HG02973 (cell line): ENCODE measurements at regions not wholly inside any gene's neighbourhood (a gene's known extent, or its start where the extent isn't known, plus 50 kb on each side); places are given as distances from the start of the nearest gene placed in this dataset.

Source experiments
- ATAC-seq: cut with Tn5 transposase; IDR thresholded peaks from one replicate; pipeline ENCODE4 v1.9.1; 2021; ENCODE audit warnings: moderate library complexity; ENCODE audit not compliant: unreplicated experiment

DNA sequence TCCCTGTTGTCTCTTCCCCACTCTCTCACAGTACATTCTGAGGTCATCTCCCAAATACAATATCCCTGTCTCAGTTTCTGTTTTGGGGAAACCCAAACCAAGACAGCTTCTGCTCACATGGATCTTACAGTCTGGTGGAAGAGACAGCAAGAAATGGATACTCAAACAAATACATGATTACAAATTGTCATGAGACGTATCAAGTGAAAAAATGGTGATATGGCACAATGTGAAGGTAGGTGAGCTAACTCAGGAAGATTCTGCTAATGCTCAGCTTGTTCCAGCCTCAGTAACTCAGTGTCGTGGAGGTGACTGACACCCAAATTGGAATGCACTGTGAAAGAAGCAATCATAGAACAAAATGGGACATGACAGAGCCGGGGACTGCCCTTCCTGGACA, 68.3 kb downstream of the CHST1 start:
- no peak for ATAC-seq

DNA sequence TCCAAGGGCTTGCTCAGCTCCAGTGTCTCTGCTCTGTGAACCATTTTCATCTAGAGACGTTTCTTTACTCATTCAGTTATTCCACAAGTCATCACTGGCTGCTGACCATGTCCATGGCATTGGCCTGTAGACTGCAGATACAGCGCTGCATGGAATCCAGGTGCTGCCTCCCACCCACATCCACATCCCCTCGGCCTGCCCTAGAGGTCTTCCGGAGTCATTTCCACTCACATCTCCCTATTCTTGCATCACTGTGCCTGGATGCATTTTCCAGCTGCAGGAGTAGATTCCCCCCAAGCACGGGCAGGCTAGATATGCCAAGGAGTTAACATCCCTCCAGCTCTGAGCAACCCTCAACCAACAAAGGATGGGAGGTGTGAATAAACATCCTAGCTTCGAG, 68.9 kb downstream of the CHST1 start:
- no peak for ATAC-seq

- no peak for ATAC-seq
Observed at GRCh38 chr11:45593992-45594391, 71.4 kb downstream of the CHST1 start.

DNA sequence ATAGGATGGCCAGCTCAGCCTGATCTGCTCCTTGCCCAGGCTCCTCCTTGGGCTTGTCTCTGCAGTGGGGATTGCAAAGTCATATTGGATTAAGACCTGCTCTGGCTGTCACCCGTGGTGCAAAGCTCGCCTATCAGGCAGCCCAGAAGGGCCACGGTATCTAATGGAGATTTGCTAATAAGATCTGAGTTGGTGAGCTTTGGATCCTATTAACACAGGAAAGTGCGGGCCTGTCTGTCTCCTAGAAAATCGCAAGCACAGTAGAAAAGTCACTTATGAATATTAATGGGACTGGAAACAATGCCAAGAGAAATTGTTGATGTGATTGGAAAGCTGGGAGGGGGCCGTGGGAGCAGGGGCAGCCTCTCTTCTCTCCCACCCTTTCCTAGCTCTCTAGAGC, 72.8 kb downstream of the CHST1 start:
- ATAC-seq, result no peak

DNA sequence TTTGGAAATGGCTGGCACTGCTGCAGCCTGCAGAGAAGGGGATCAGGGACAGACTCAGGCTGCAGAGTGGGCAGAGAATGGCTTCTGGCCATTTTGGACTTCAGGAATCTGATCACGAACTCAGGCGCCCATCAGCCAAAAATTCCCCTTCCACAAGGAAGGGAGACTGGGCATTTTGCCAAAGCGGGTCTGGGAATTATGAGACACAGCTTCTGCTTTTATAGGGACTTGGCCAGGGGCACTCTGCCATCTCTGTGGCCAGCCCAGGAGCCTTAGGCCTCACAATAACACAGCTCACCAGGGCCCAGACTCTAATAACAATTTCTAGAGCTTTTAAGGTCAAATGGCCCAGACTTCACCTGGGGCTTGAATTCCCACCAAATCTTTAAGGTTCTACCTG, 74.7 kb downstream of the CHST1 start:
- ATAC-seq, result no peak

DNA sequence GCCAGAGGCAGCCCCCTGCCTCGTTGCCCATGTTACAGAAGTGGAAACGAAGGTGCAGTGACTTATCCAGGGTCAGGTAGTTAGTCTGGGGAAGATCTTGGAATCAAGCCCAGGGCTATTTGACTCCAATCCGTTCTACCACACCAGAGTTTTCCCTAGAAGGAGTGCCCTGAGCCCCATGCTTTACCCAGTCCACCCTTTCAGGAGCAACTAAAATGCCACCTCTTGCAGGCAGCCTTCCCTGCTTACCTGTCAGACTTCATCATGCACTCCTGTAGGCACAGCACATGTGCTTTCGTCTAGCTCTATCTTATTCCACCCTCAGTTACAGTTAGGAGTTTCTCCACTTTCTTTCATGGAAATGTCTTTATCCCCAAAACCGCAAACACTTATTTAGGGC, 80.2 kb downstream of the CHST1 start:
- ATAC-seq, result no peak

GRCh38 chr11:45583981-45584566, 81.3 kb downstream of the CHST1 start:
- ATAC-seq, result no peak

DNA sequence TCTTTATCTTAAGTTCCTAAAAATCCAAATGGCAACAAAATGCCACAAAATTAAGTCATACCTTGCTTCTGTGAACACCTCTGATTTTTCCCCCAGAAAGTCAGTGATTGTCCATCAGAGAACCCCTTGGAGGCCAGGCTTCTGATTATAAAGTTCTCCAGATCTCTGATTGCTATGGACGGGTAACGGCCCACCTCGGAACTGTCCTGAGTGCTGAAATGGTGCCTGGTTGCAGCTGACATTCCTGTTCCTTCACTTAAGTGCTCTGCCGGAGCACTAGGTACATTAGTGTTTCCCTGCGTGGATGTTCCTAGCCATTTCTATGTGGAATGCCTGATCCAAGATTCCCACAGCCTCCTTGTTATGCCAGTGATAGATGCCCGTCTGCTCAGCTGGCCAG, 85.0 kb downstream of the CHST1 start:
- ATAC-seq, result no peak

DNA sequence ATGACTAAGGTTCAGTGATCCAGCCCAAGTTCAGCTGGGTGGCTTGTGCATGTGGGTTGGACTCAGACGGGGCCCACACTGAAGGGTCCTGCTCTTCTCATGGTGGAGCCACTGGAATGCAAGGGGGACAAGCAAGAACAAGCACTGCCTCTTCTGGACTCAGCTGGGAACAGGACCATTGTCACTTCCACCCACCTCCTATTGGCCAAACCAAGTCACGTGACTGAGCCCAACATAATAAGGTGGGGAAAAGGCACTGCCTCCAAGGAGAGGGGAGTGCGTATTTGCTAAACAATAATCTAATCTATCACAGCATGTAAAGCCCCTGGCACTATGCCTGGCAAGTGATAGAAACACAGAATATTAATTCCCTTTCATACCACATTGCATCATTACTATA, 87.1 kb downstream of the CHST1 start:
- ATAC-seq, result no peak

DNA sequence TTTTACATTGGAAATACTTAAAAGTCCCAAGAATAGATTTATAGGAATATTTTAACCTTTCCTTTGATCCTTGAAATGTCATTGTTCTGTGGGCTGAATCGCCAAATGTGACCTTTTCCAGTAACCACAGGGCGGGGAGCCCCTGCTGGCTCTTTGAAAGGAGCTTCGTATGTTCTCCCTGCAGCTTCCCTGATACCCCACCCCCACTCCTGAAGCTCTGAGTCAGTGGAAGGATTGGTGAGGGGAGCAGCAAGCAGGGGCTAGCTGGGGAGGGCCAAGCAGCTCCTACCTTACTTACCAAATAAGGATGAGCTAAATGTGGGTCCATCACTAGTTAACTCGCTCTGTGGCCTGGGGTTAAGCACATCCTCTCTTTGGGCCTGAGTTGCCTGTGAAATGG, 87.7 kb downstream of the CHST1 start:
- ATAC-seq, result no peak

- no peak for ATAC-seq
Observed at GRCh38 chr11:45576461-45577215, 88.8 kb downstream of the CHST1 start.

- no peak for ATAC-seq
Observed at GRCh38 chr11:45573728-45574127, 91.7 kb downstream of the CHST1 start.

DNA sequence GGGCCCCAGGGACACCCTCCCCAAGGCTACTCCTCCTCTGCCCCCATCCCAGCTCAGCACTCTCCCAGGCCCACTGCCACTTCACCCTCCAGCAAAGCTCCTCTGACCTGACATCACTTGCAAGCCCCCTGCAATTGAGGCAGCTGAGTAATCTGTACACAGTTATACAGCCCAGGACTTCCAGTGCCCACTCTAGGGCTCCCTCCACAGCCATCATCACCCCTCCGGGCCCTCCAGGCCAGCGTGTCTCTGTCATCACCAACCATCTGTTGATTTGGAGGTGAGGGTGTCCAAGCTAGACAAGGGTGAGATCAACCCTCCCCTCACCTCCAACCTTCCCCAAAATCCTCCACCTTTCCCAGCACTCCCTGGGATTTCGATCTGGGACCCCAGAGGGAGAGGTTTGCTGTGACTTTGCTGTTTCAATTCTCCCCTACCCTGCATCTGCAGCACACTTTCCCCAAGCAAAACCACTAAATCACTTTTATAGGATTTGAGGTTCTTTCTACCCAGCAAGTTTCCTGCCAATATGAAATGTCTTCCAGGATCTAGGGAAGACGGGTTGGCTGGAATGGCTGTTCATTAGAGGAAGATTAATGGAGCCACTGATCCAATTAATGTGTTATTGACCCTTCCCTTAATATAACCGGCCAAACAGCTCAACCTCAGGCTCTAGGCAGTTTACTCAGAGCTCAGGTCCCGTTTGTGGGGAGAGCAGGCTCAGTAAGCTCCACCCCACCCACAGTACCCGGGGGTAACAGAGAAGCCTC, 92.9 kb downstream of the CHST1 start:
- no peak for ATAC-seq

DNA sequence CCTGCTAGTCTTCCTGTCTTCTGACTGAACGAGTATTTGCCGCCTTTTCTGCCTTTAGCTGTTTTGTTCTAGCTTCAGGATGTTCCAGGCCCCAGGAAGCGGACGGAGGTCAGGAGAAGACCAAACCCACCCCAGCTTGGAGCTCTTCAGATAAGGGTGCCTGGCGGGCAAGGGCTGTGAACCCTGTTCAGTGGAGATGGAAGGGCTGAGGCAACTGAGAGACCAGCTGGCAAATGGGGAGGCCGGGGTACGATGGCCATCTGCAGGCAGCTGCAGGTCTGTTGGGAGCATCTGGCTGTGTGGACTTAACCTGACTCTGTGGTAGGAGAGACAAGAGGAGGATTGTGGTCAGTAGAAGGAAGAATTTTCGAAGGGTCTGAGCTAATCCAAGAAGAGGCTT, 95.6 kb downstream of the CHST1 start:
- ATAC-seq, result no peak

- no peak for ATAC-seq
Observed at GRCh38 chr11:45568049-45568448, 97.4 kb downstream of the CHST1 start.

DNA sequence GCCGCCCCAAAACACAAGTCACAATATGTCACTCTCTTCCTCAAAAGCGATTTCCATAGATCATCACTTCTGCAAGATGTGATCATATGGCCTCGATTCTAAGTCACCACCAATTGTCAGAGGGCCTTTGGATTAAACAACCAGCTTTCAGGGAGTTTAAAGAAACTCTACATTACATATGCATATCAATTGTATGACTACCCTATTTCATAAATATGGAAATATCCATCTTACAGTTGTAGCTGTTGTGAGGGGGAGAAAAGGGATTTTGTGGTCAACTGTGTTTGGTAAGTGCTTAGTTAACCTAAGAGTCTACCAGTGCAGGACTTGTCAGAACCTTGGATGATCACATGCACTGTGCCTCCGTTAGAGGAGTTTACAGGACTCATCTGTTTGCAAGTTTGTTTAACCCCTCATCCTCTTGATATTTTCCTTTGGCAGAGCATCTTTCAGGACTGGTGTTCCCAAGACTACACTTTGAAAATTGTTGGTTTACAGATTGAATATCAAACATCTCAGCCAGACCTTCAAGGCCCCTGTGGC, 99.9 kb downstream of the CHST1 start:
- no peak for ATAC-seq

DNA sequence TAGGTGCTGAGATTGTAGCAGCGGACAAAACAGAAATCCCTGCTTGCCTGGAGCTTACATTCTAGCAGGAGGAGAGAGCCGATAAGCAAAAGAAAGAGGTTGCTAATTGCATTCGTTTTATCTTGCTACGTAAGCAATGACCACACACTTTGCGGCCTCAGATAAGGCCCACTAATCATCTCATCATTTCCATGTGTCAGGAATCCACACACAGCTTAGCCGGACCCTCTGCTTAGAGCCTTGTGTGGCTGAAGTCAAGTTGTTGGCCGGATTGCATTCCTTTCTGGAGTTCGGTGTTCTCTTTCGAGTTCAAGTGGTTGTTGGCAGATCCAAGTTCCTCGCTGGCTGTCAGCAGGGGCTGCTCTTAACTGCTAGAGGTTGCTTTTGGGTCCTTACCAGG, 101.6 kb downstream of the CHST1 start:
- ATAC-seq, result no peak

- ATAC-seq, result no peak
Observed at GRCh38 chr11:45563171-45563570, 102.3 kb downstream of the CHST1 start.

DNA sequence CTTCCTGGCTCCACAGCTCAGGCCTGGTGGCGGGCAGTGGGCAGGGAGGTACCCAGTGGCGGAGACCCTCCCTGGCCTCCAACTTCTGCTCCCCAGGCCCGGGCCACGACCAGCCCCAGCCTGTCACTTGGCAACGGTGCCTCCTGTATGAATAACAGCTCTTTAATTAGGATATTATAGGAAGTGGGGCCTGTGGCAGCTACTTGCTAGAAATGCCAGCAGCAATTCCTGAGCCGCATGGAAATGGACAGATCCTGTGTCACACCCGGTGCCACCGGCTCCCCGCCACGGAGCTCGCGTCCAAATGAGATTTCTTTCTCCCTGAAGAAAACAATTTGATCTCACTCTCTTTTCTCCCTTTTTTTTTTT, 104.5 kb downstream of the CHST1 start:
- no peak for ATAC-seq

GRCh38 chr11:45560155-45560912, 105.1 kb downstream of the CHST1 start:
- ATAC-seq, result no peak
